H1 (cell line): ENCODE measurements at regions not wholly inside any gene's neighbourhood (a gene's known extent, or its start where the extent isn't known, plus 50 kb on each side); places are given as distances from the start of the nearest gene placed in this dataset.

Experiments
- CTCF ChIA-PET: fragments of 300-600 bp; sonication (Branson Sonifier 250); formaldehyde crosslinking; loops from one replicate; lab custom pipeline; 2021; ENCODE audit not compliant: partially characterized antibody; lab: Charles Lee
- POLR2A ChIA-PET: fragments of 300-600 bp; sonication (Branson Sonifier 250); formaldehyde crosslinking; loops from one replicate; lab custom pipeline; 2021; ENCODE audit warnings: inconsistent platforms; ENCODE audit not compliant: partially characterized antibody; lab: Charles Lee
- DNase-seq, 2 experiments: peaks; one replicate each; pipeline versions ENCODE4 v3.0.0 to v3.0.0-alpha.2; 2010 to 2022; ENCODE audit warnings: low spot score in 2 of 2, low read depth in 1 of 2, mixed read lengths in 1 of 2
- FAIRE-seq: peaks from 2 replicates; lab custom pipeline; 2011; peaks lifted over from hg19 to GRCh38; lab: Jason Lieb, UNC
- H2AFZ ChIP-seq: 2 replicates; pipeline ENCODE4 v1.8.1; 2012; ENCODE audit warnings: low read length, inconsistent platforms
- H2AK5ac ChIP-seq: 2 replicates; pipeline ENCODE4 v1.6.1; 2013; ENCODE audit warnings: low read depth, low read length
- H2BK120ac ChIP-seq: replicated peaks from 2 replicates; pipeline ENCODE3; 2013; ENCODE audit warnings: low read depth, low read length, inconsistent platforms
- H2BK12ac ChIP-seq: 2 replicates; pipeline ENCODE4 v1.6.1; 2013; ENCODE audit warnings: low read depth, low read length
- H2BK15ac ChIP-seq: 2 replicates; pipeline ENCODE4 v1.6.1; 2013; ENCODE audit warnings: low read length
- H2BK20ac ChIP-seq: 2 replicates; pipeline ENCODE4 v1.6.1; 2013; ENCODE audit warnings: low read length
- H2BK5ac ChIP-seq: 2 replicates; pipeline ENCODE4 v1.6.1; 2013; ENCODE audit warnings: low read depth, low read length
- H3K14ac ChIP-seq: 2 replicates; pipeline ENCODE4 v1.6.1; 2013; ENCODE audit warnings: inconsistent platforms; ENCODE audit not compliant: insufficient read length
- H3K18ac ChIP-seq: 2 replicates; pipeline ENCODE4 v1.6.1; 2013; ENCODE audit warnings: low read length; ENCODE audit errors: extremely low read depth
- H3K23ac ChIP-seq: 2 replicates; pipeline ENCODE4 v1.6.1; 2013; ENCODE audit warnings: inconsistent platforms; ENCODE audit not compliant: insufficient read length
- H3K23me2 ChIP-seq: 2 replicates; pipeline ENCODE4 v1.6.1; 2013; ENCODE audit warnings: low read depth, low read length
- H3K27ac ChIP-seq: 2 replicates; pipeline ENCODE4 v1.6.1; 2011; ENCODE audit warnings: low read depth, low read length, inconsistent platforms
- H3K27me3 ChIP-seq, 4 experiments: replicated peaks in 1 of 4; 1 replicate in 1 of 4; 2 replicates in 3 of 4; pipeline versions ENCODE4 v1.6.1 to v1.8.1; 2011 to 2013; ENCODE audit warnings: low read length in 3 of 4, mild to moderate bottlenecking in 3 of 4, inconsistent platforms in 2 of 4, mixed read lengths in 2 of 4, moderate library complexity in 1 of 4; ENCODE audit not compliant: control insufficient read depth in 3 of 4, insufficient read depth in 3 of 4; ENCODE audit errors: extremely low read depth in 1 of 4
- H3K36me3 ChIP-seq, 4 experiments: 2 replicates each; pipeline versions ENCODE4 v1.6.1 to v1.8.1; 2011 to 2013; ENCODE audit warnings: mild to moderate bottlenecking in 4 of 4, low read length in 3 of 4, moderate library complexity in 2 of 4, control low read depth in 1 of 4, inconsistent platforms in 1 of 4; ENCODE audit not compliant: insufficient read depth in 4 of 4, control insufficient read depth in 2 of 4
- H3K4ac ChIP-seq: replicated peaks from 2 replicates; pipeline ENCODE3; 2013; ENCODE audit warnings: low read length, low read depth, mixed read lengths, inconsistent platforms; ENCODE audit not compliant: insufficient read length
- H3K4me1 ChIP-seq, 4 experiments: replicated peaks in 1 of 4; 1 replicate in 1 of 4; 2 replicates in 3 of 4; pipeline versions ENCODE4 v1.6.1 to v1.8.1; 2011 to 2013; ENCODE audit warnings: low read length in 3 of 4, inconsistent platforms in 2 of 4, mixed read lengths in 1 of 4; ENCODE audit not compliant: insufficient read depth in 4 of 4, control insufficient read depth in 3 of 4
- H3K4me2 ChIP-seq, 2 experiments: 2 replicates each; pipeline versions ENCODE4 v1.6.1 to v1.8.1; 2011 to 2013; ENCODE audit warnings: low read depth in 2 of 2, low read length in 2 of 2, control low read depth in 1 of 2, inconsistent platforms in 1 of 2, mild to moderate bottlenecking in 1 of 2; ENCODE audit not compliant: insufficient read depth in 1 of 2
- H3K4me3 ChIP-seq, 4 experiments: fragments of 200-600, 300-600 bp in 1 of 4; sonication (generic), shearing (Covaris generic), sonication (Bioruptor Twin) in 1 of 4; 2 replicates each; pipeline versions ENCODE4 v1.5.1 to v1.8.1; 2011 to 2016; ENCODE audit warnings: low read length in 4 of 4, low read depth in 3 of 4, control low read depth in 2 of 4, inconsistent platforms in 2 of 4, mild to moderate bottlenecking in 2 of 4, mixed read lengths in 1 of 4, moderate library complexity in 1 of 4; ENCODE audit not compliant: insufficient read depth in 2 of 4; ENCODE audit errors: extremely low read depth in 1 of 4
- H3K56ac ChIP-seq: replicated peaks from 2 replicates; pipeline ENCODE3; 2013; ENCODE audit warnings: low read depth, mild to moderate bottlenecking, mixed read lengths, low read length, inconsistent platforms; ENCODE audit not compliant: insufficient read length
- H3K79me1 ChIP-seq: 2 replicates; pipeline ENCODE4 v1.6.1; 2013; ENCODE audit warnings: low read depth, low read length, control low read depth
- H3K79me2 ChIP-seq, 2 experiments: 2 replicates each; pipeline versions ENCODE4 v1.6.1 to v1.8.1; 2012 to 2013; ENCODE audit warnings: low read length in 2 of 2, mild to moderate bottlenecking in 2 of 2, inconsistent platforms in 1 of 2; ENCODE audit not compliant: insufficient read depth in 2 of 2, control insufficient read depth in 1 of 2
- H3K9ac ChIP-seq, 4 experiments: replicated peaks in 1 of 4; 1 replicate in 1 of 4; 2 replicates in 3 of 4; pipeline versions ENCODE4 v1.6.1 to v1.8.1; 2011 to 2013; ENCODE audit warnings: low read depth in 3 of 4, low read length in 3 of 4, control low read depth in 2 of 4, mild to moderate bottlenecking in 2 of 4, moderate library complexity in 2 of 4, inconsistent platforms in 1 of 4; ENCODE audit errors: extremely low read depth in 1 of 4
- H3K9me3 ChIP-seq, 2 experiments: 2 replicates each; pipeline versions ENCODE4 v1.6.1 to v1.8.1; 2012 to 2013; ENCODE audit warnings: mild to moderate bottlenecking in 2 of 2, moderate library complexity in 2 of 2, control low read depth in 1 of 2, inconsistent platforms in 1 of 2, low read depth in 1 of 2, low read length in 1 of 2, mixed read lengths in 1 of 2; ENCODE audit not compliant: insufficient read depth in 2 of 2
- H4K20me1 ChIP-seq, 2 experiments: replicated peaks in 1 of 2; 2 replicates each; pipeline versions ENCODE3 to v1.8.1; 2011 to 2013; ENCODE audit warnings: inconsistent platforms in 2 of 2, low read length in 2 of 2, mild to moderate bottlenecking in 1 of 2; ENCODE audit not compliant: insufficient read depth in 2 of 2, control insufficient read depth in 1 of 2
- H4K5ac ChIP-seq: 2 replicates; pipeline ENCODE4 v1.6.1; 2013; ENCODE audit warnings: low read length, low read depth, mixed read lengths, inconsistent platforms; ENCODE audit not compliant: insufficient read length
- H4K8ac ChIP-seq: 2 replicates; pipeline ENCODE4 v1.8.0; 2013; ENCODE audit warnings: mild to moderate bottlenecking, moderate library complexity, low read length, inconsistent platforms; ENCODE audit not compliant: insufficient read depth; ENCODE audit errors: extremely low read depth
- H4K91ac ChIP-seq: replicated peaks from 2 replicates; pipeline ENCODE3; 2013; ENCODE audit warnings: low read length, mixed read lengths, inconsistent platforms; ENCODE audit not compliant: insufficient read length
- BCL11A ChIP-seq, 2 experiments: IDR thresholded peaks; one replicate each; pipeline ENCODE4 v1.6.1; 2011; ENCODE audit warnings: low read depth in 2 of 2, low read length in 2 of 2, mild to moderate bottlenecking in 2 of 2
- CHD2 ChIP-seq: IDR thresholded peaks from 2 replicates; pipeline ENCODE4 v1.6.1; 2012; ENCODE audit warnings: low read length, improper control_type of control experiment
- CTCF ChIP-seq, 3 experiments: IDR thresholded peaks; 1 replicate in 2 of 3; 2 replicates in 1 of 3; pipeline versions ENCODE4 v1.5.1 to v1.6.1; 2011; ENCODE audit warnings: low read length in 3 of 3, mild to moderate bottlenecking in 3 of 3, inconsistent platforms in 2 of 3, low read depth in 1 of 3, moderate library complexity in 1 of 3; ENCODE audit not compliant: insufficient read depth in 1 of 3; ENCODE audit errors: control extremely low read depth in 1 of 3
- FOSL1 ChIP-seq: IDR thresholded peaks from 2 replicates; pipeline ENCODE4 v1.6.1; 2011; ENCODE audit warnings: mild to moderate bottlenecking, low read depth, low read length, moderate library complexity; ENCODE audit not compliant: insufficient read depth
- JUN ChIP-seq: IDR thresholded peaks from 2 replicates; pipeline ENCODE4 v1.6.1; 2011; ENCODE audit warnings: low read depth, mild to moderate bottlenecking, improper control_type of control experiment, low read length
- MAFK ChIP-seq: IDR thresholded peaks from 2 replicates; pipeline ENCODE4 v1.6.1; 2012; ENCODE audit warnings: low read depth, mild to moderate bottlenecking, improper control_type of control experiment, low read length
- PHF8 ChIP-seq: fragments of 200-600 bp; sonication (generic); conservative IDR thresholded peaks from 2 replicates; pipeline ENCODE4 v1.7.1; 2012; ENCODE audit warnings: low read depth, mild to moderate bottlenecking, inconsistent platforms, low read length, moderate library complexity
- POLR2AphosphoS5 ChIP-seq: IDR thresholded peaks from 2 replicates; pipeline ENCODE4 v1.6.1; 2011; ENCODE audit warnings: low read depth, low read length
- RNF2 ChIP-seq: fragments of 200-900, 300-1000 bp; sonication (generic); IDR thresholded peaks from 2 replicates; pipeline ENCODE4 v1.7.1; 2016; ENCODE audit warnings: borderline replicate concordance, low read depth, mild to moderate bottlenecking, antibody characterized with exemption, low read length; ENCODE audit not compliant: poor library complexity, severe bottlenecking; ENCODE audit errors: missing control alignments
- SP1 ChIP-seq: IDR thresholded peaks from 2 replicates; pipeline ENCODE4 v1.6.1; 2011; ENCODE audit warnings: low read depth, low read length
- SP2 ChIP-seq: IDR thresholded peaks from 2 replicates; pipeline ENCODE4 v1.6.1; 2012; ENCODE audit warnings: mild to moderate bottlenecking, low read length, inconsistent platforms
- TAF1 ChIP-seq: IDR thresholded peaks from 2 replicates; pipeline ENCODE4 v1.6.1; 2011; ENCODE audit warnings: mild to moderate bottlenecking, low read depth, low read length
- TCF12 ChIP-seq: IDR thresholded peaks from 2 replicates; pipeline ENCODE4 v1.6.1; 2011; ENCODE audit warnings: low read depth, mild to moderate bottlenecking, low read length
- WGBS, 2 experiments: shearing (Covaris generic) in 1 of 2; methylation state at CpG; one replicate each; pipeline versions ENCODE4 v1.1.6 to v1.1.7; 2013 to 2015; ENCODE audit warnings: low lambda C conversion rate in 2 of 2, mixed read lengths in 2 of 2, inconsistent platforms in 1 of 2, low coverage in 1 of 2, missing lambda C conversion rate in 1 of 2; ENCODE audit not compliant: insufficient replicate concordance in 2 of 2, insufficient coverage in 1 of 2, insufficient read length in 1 of 2; ENCODE audit errors: extremely low coverage in 1 of 2, missing lambda C conversion rate in 1 of 2; 5-methylcytosine and 5-hydroxymethylcytosine counted together

- Histone ChIP-seq H2BK15ac (no peak overlapping the region), H3K27me3 (no peaks in the 10 kb centered on the region), H3K18ac (no peak overlapping the region; the same call in 1 of the 2 replicates), H3K4ac (no peak overlapping the region), H4K91ac (peak overlapping the region; percentile 55), H3K4me3 (no peak overlapping the region), H4K8ac (peak overlapping the region; percentile 63; the same call in 1 of the 2 replicates), H3K56ac (no peak overlapping the region), H2BK120ac (no peak overlapping the region), H4K5ac (no peak overlapping the region), H3K23ac (no peak overlapping the region), H3K4me1 (peaks cover 0 to 8% (median 6%) of the 10 kb centered on the region in 4 experiments; a peak in 4 of 7 replicates), H3K14ac (no peak overlapping the region), H2BK20ac (no peak overlapping the region), H3K79me2 (no peaks in the 10 kb centered on the region), H3K36me3 (no peaks in the 10 kb centered on the region), H3K23me2 (no peaks in the 10 kb centered on the region), H2AFZ (no peak overlapping the region), H2AK5ac (no peak overlapping the region), H2BK5ac (no peak overlapping the region), H4K20me1 (no peaks in the 10 kb centered on the region), H3K9me3 (no peaks in the 10 kb centered on the region), H3K4me2 (no peak overlapping the region), H3K27ac (no peak overlapping the region), H2BK12ac (no peak overlapping the region), H3K79me1 (no peaks in the 10 kb centered on the region), H3K9ac (no peak overlapping the region; a peak in 1 of 7 replicates)
- 60% methylated on average over 2 of the region's 5 CpGs; no CpG with 5 or more reads in 1 of the 2 experiments for WGBS, 2 experiments
- ChIA-PET CTCF (interaction anchor here (0.9 to 2.1 kb wide), 6 partner anchors 10 to 282 kb away, joined by 3 to 12 read pairs (median 4); no protein-coding TSS in a partner anchor), POLR2A (no interaction called here)
- no peak for DNase-seq
- no peak for FAIRE-seq
- TF ChIP-seq JUN (no peak), CHD2 (no peak), TCF12 (no peak), PHF8 (no peak), TAF1 (no peak), BCL11A (IDR thresholded peaks at IDR 0.05; ENCODE audit: low read depth in 2 of 2, low read length in 2 of 2) (no peak), SP2 (no peak), RNF2 (no peak), POLR2AphosphoS5 (no peak), FOSL1 (no peak), CTCF (IDR thresholded peaks at IDR 0.05; ENCODE audit: control extremely low read depth in 1 of 3, insufficient read depth in 1 of 3, low read depth in 1 of 3, low read length in 3 of 3) (no peak), SP1 (no peak), MAFK (no peak)
These were observed 55.5 kb downstream of the PJA1 start for GRCh38 chrX:69109706-69110105.
